Common myeloid progenitor, CD34-positive (primary cell): ENCODE measurements at regions not wholly inside any gene's neighbourhood (a gene's known extent, or its start where the extent isn't known, plus 50 kb on each side); places are given as distances from the start of the nearest gene placed in this dataset.
"Not testable (repeated sequence)": the region's sequence is repeated elsewhere in the genome, so short reads cannot be mapped to it uniquely, and the experiment has no call there.

Experiments
- CTCF ChIA-PET: fragments of 350-600 bp; sonication (Branson Sonifier 250); formaldehyde crosslinking; loops from one replicate; lab custom pipeline; 2021; ENCODE audit warnings: antibody characterized with exemption; lab: Charles Lee
- POLR2A ChIA-PET: fragments of 350-600 bp; sonication (Branson Sonifier 250); formaldehyde crosslinking; loops from one replicate; lab custom pipeline; 2021; ENCODE audit warnings: antibody characterized with exemption; lab: Charles Lee
- DNase-seq, 3 donors: peaks; one replicate each; pipeline versions ENCODE4 v3.0.0 to v3.0.0-alpha.2; 2013
- H3K27ac ChIP-seq, 2 experiments: 1 replicate in 1 of 2; 2 replicates in 1 of 2; pipeline ENCODE4 v1.7.0; 2013; ENCODE audit warnings: inconsistent platforms in 2 of 2, low read length in 2 of 2, mild to moderate bottlenecking in 2 of 2, low read depth in 1 of 2, moderate library complexity in 1 of 2; ENCODE audit not compliant: severe bottlenecking in 2 of 2, insufficient read depth in 1 of 2, poor library complexity in 1 of 2
- H3K27me3 ChIP-seq, 5 experiments: replicated peaks in 2 of 5; 1 replicate in 3 of 5; 2 replicates in 2 of 5; pipeline versions ENCODE4 v1.6.1 to v1.7.0; 2013; ENCODE audit warnings: low read length in 4 of 5, mild to moderate bottlenecking in 2 of 5, moderate library complexity in 2 of 5, inconsistent platforms in 1 of 5; ENCODE audit not compliant: insufficient read depth in 5 of 5, control insufficient read depth in 4 of 5
- H3K36me3 ChIP-seq, 4 experiments: 1 replicate in 2 of 4; 2 replicates in 2 of 4; pipeline versions ENCODE4 v1.6.1 to v1.7.0; 2013; ENCODE audit warnings: low read length in 3 of 4, control low read depth in 1 of 4, mild to moderate bottlenecking in 1 of 4; ENCODE audit not compliant: control insufficient read depth in 4 of 4, insufficient read depth in 4 of 4
- H3K4me1 ChIP-seq, 4 experiments: 1 replicate in 3 of 4; 2 replicates in 1 of 4; pipeline versions ENCODE4 v1.6.1 to v1.7.1; 2013; ENCODE audit warnings: low read length in 3 of 4, mild to moderate bottlenecking in 3 of 4, control low read depth in 1 of 4, inconsistent platforms in 1 of 4, moderate library complexity in 1 of 4; ENCODE audit not compliant: control insufficient read depth in 4 of 4, insufficient read depth in 4 of 4; ENCODE audit errors: control extremely low read depth in 1 of 4
- H3K4me3 ChIP-seq, 7 experiments: 1 replicate in 4 of 7; 2 replicates in 3 of 7; pipeline versions ENCODE4 v1.5.1 to v1.7.0; 2013; ENCODE audit warnings: mild to moderate bottlenecking in 7 of 7, low read length in 6 of 7, moderate library complexity in 6 of 7, inconsistent platforms in 2 of 7, low read depth in 2 of 7, control low read depth in 1 of 7; ENCODE audit not compliant: insufficient read depth in 4 of 7, control insufficient read depth in 1 of 7; ENCODE audit errors: extremely low read depth in 1 of 7
- H3K9me3 ChIP-seq, 5 experiments: 1 replicate in 4 of 5; 2 replicates in 1 of 5; pipeline versions ENCODE4 v1.6.1 to v1.7.1; 2013; ENCODE audit warnings: low read length in 4 of 5, mild to moderate bottlenecking in 2 of 5, inconsistent platforms in 1 of 5, low read depth in 1 of 5, moderate library complexity in 1 of 5; ENCODE audit not compliant: control insufficient read depth in 4 of 5, insufficient read depth in 2 of 5; ENCODE audit errors: control extremely low read depth in 1 of 5
- WGBS: methylation state at CpG from one replicate; pipeline ENCODE4 v1.1.5; 2013; ENCODE audit not compliant: insufficient coverage; 5-methylcytosine and 5-hydroxymethylcytosine counted together

- CTCF ChIA-PET, H3K27ac ChIP-seq, DNase-seq, H3K4me3 ChIP-seq, H3K4me1 ChIP-seq, H3K27me3 ChIP-seq, H3K9me3 ChIP-seq, POLR2A ChIA-PET: not testable (repeated sequence)
- no CpG with 5 or more reads among the region's 3 CpGs for WGBS
- peaks cover 0 to 11% (median 4%) of the 10 kb centered on the region in 4 experiments for H3K36me3 ChIP-seq
These were observed 76.2 kb upstream of the PDPR start for GRCh38 chr16:70037913-70038312.

- WGBS: 100% methylated on average over 2 of the region's 5 CpGs
- H3K9me3 ChIP-seq, CTCF ChIA-PET: not testable (repeated sequence)
These were observed 73.6 kb upstream of the PDPR start for GRCh38 chr16:70040554-70040953.

GRCh38 chr16:70043538-70044067 lies 70.5 kb upstream of the PDPR start:
- DNase-seq, CTCF ChIA-PET, H3K27ac ChIP-seq, H3K9me3 ChIP-seq, H3K36me3 ChIP-seq, POLR2A ChIA-PET, H3K27me3 ChIP-seq, H3K4me3 ChIP-seq, H3K4me1 ChIP-seq: not testable (repeated sequence)
- 100% methylated on average over 4 of the region's 7 CpGs for WGBS

More at GRCh38 chr16:70040554-70040953, 73.6 kb upstream of the PDPR start:
- H3K4me1 ChIP-seq, H3K27me3 ChIP-seq, H3K36me3 ChIP-seq, DNase-seq, POLR2A ChIA-PET, H3K4me3 ChIP-seq, H3K27ac ChIP-seq: not testable (repeated sequence)

GRCh38 chr16:70046560-70046959 lies 67.6 kb upstream of the PDPR start:
- H3K27me3 ChIP-seq, H3K4me3 ChIP-seq, H3K36me3 ChIP-seq, H3K4me1 ChIP-seq, DNase-seq, H3K27ac ChIP-seq, POLR2A ChIA-PET, H3K9me3 ChIP-seq, CTCF ChIA-PET: not testable (repeated sequence)
- no CpG with 5 or more reads among the region's 3 CpGs for WGBS

GRCh38 chr16:70048083-70048482 lies 66.0 kb upstream of the PDPR start:
- H3K4me1 ChIP-seq, H3K27me3 ChIP-seq, H3K27ac ChIP-seq, DNase-seq, H3K9me3 ChIP-seq, CTCF ChIA-PET, H3K36me3 ChIP-seq, H3K4me3 ChIP-seq, POLR2A ChIA-PET: not testable (repeated sequence)
- WGBS: 100% methylated on average over 2 of the region's 3 CpGs

GRCh38 chr16:70058056-70058455 lies 56.1 kb upstream of the PDPR start:
- H3K27me3 ChIP-seq, CTCF ChIA-PET, H3K4me1 ChIP-seq, H3K27ac ChIP-seq, H3K9me3 ChIP-seq, H3K36me3 ChIP-seq, DNase-seq, POLR2A ChIA-PET, H3K4me3 ChIP-seq: not testable (repeated sequence)
- WGBS: no CpG with 5 or more reads among the region's 2 CpGs

- H3K4me3 ChIP-seq, H3K27ac ChIP-seq, H3K9me3 ChIP-seq, CTCF ChIA-PET, POLR2A ChIA-PET, H3K27me3 ChIP-seq, H3K4me1 ChIP-seq, H3K36me3 ChIP-seq, DNase-seq: not testable (repeated sequence)
- WGBS: 100% methylated on average over 2 of the region's 3 CpGs
These were observed 54.7 kb upstream of the PDPR start for GRCh38 chr16:70059429-70059828.
